H9 (cell line): ENCODE measurements at regions not wholly inside any gene's neighbourhood (a gene's known extent, or its start where the extent isn't known, plus 50 kb on each side); places are given as distances from the start of the nearest gene placed in this dataset.

Experiments used
- DNase-seq: peaks from one replicate; pipeline ENCODE4 v3.0.0-alpha.2; 2017
- H2AFZ ChIP-seq: one replicate; pipeline ENCODE4 v1.6.1; 2013; ENCODE audit warnings: mild to moderate bottlenecking, low read length, control low read depth, moderate library complexity
- H2AK5ac ChIP-seq: 2 replicates; pipeline ENCODE4 v1.6.1; 2013; ENCODE audit warnings: low read length, control low read depth, mixed read lengths; ENCODE audit not compliant: insufficient read length
- H2BK120ac ChIP-seq: one replicate; pipeline ENCODE4 v1.6.1; 2013; ENCODE audit warnings: low read depth, mild to moderate bottlenecking, low read length, control low read depth, inconsistent platforms; ENCODE audit not compliant: poor library complexity, severe bottlenecking
- H2BK12ac ChIP-seq: 2 replicates; pipeline ENCODE4 v1.6.1; 2013; ENCODE audit warnings: low read length, control low read depth, mixed read lengths, low read depth; ENCODE audit not compliant: insufficient read length
- H2BK15ac ChIP-seq: 2 replicates; pipeline ENCODE4 v1.6.1; 2013; ENCODE audit warnings: low read depth, low read length, control low read depth
- H2BK20ac ChIP-seq: one replicate; pipeline ENCODE4 v1.6.1; 2013; ENCODE audit warnings: low read depth, mild to moderate bottlenecking, low read length, control low read depth, inconsistent platforms; ENCODE audit not compliant: poor library complexity, severe bottlenecking
- H2BK5ac ChIP-seq: 2 replicates; pipeline ENCODE4 v1.6.1; 2013; ENCODE audit warnings: low read length, control low read depth, mixed read lengths; ENCODE audit not compliant: insufficient read length
- H3K14ac ChIP-seq: 2 replicates; pipeline ENCODE4 v1.6.1; 2013; ENCODE audit warnings: low read length, control low read depth; ENCODE audit not compliant: insufficient read depth
- H3K18ac ChIP-seq: 2 replicates; pipeline ENCODE4 v1.6.1; 2013; ENCODE audit warnings: low read depth, mild to moderate bottlenecking, mixed read lengths, low read length, control low read depth; ENCODE audit not compliant: insufficient read length
- H3K23ac ChIP-seq: 2 replicates; pipeline ENCODE4 v1.6.1; 2013; ENCODE audit warnings: low read length, control low read depth, mixed read lengths, low read depth; ENCODE audit not compliant: insufficient read length
- H3K23me2 ChIP-seq: 2 replicates; pipeline ENCODE4 v1.6.1; 2013; ENCODE audit warnings: low read depth, mild to moderate bottlenecking, mixed read lengths, low read length, control low read depth; ENCODE audit not compliant: insufficient read length, poor library complexity, severe bottlenecking
- H3K27ac ChIP-seq: 2 replicates; pipeline ENCODE4 v1.5.1; 2013; ENCODE audit warnings: low read length, control low read depth, mixed read lengths, low read depth; ENCODE audit not compliant: insufficient read length
- H3K27me3 ChIP-seq: 2 replicates; pipeline ENCODE4 v1.6.1; 2013; ENCODE audit warnings: low read length, control low read depth, inconsistent platforms; ENCODE audit not compliant: insufficient read depth
- H3K4ac ChIP-seq: 2 replicates; pipeline ENCODE4 v1.6.1; 2013; ENCODE audit warnings: low read depth, mild to moderate bottlenecking, control low read depth, inconsistent platforms, low read length, moderate library complexity
- H3K4me1 ChIP-seq: 2 replicates; pipeline ENCODE4 v1.6.1; 2013; ENCODE audit warnings: low read length, control low read depth, inconsistent platforms; ENCODE audit not compliant: insufficient read depth
- H3K4me2 ChIP-seq: 2 replicates; pipeline ENCODE4 v1.6.1; 2013; ENCODE audit warnings: low read length, control low read depth, mixed read lengths; ENCODE audit not compliant: insufficient read length, insufficient read depth
- H3K56ac ChIP-seq: 2 replicates; pipeline ENCODE4 v1.6.1; 2013; ENCODE audit warnings: low read depth, mild to moderate bottlenecking, mixed read lengths, low read length, control low read depth; ENCODE audit not compliant: insufficient read length
- H3K79me1 ChIP-seq: 2 replicates; pipeline ENCODE4 v1.6.1; 2013; ENCODE audit warnings: low read depth, mild to moderate bottlenecking, moderate library complexity, low read length, control low read depth, inconsistent platforms; ENCODE audit not compliant: insufficient read depth, poor library complexity, severe bottlenecking
- H3K79me2 ChIP-seq: 2 replicates; pipeline ENCODE4 v1.6.1; 2013; ENCODE audit warnings: low read length, control low read depth, inconsistent platforms; ENCODE audit not compliant: insufficient read depth
- H3K9ac ChIP-seq: 2 replicates; pipeline ENCODE4 v1.6.1; 2013; ENCODE audit warnings: low read length, control low read depth, mixed read lengths; ENCODE audit not compliant: insufficient read length; ENCODE audit errors: extremely low read depth
- H3K9me3 ChIP-seq: one replicate; pipeline ENCODE4 v1.6.1; 2013; ENCODE audit warnings: low read depth, low read length, inconsistent platforms; ENCODE audit not compliant: control insufficient read depth
- H3T11ph ChIP-seq: one replicate; pipeline ENCODE4 v1.6.1; 2013; ENCODE audit warnings: mild to moderate bottlenecking, low read length, control low read depth, inconsistent platforms
- H4K20me1 ChIP-seq: one replicate; pipeline ENCODE4 v1.6.1; 2013; ENCODE audit not compliant: control insufficient read depth, insufficient read length, insufficient read depth
- H4K5ac ChIP-seq: 2 replicates; pipeline ENCODE4 v1.6.1; 2013; ENCODE audit warnings: low read depth, mild to moderate bottlenecking, mixed read lengths, low read length, control low read depth; ENCODE audit not compliant: insufficient read length
- H4K8ac ChIP-seq: replicated peaks from 2 replicates; pipeline ENCODE4 v1.6.1; 2013; ENCODE audit warnings: low read length, control low read depth, mixed read lengths, low read depth; ENCODE audit not compliant: insufficient read length
- H4K91ac ChIP-seq: 2 replicates; pipeline ENCODE4 v1.6.1; 2013; ENCODE audit warnings: low read depth, mild to moderate bottlenecking, moderate library complexity, mixed read lengths, low read length, control low read depth; ENCODE audit not compliant: insufficient read length
- H3K27ac Mint-ChIP-seq, 3 experiments: 2 replicates in 2 of 3; 3 replicates in 1 of 3; pipeline ENCODE4 v1.8.0; 2020 to 2021; ENCODE audit warnings: mixed read lengths in 3 of 3, mild to moderate bottlenecking in 1 of 3, moderate library complexity in 1 of 3
- H3K27me3 Mint-ChIP-seq: 2 replicates; pipeline ENCODE4 v1.8.0; 2021; ENCODE audit warnings: low read depth, mild to moderate bottlenecking, moderate library complexity, mixed read lengths
- H3K36me3 Mint-ChIP-seq, 3 experiments: 2 replicates in 2 of 3; 3 replicates in 1 of 3; pipeline ENCODE4 v1.8.0; 2020 to 2021; ENCODE audit warnings: low read depth in 3 of 3, mixed read lengths in 3 of 3; ENCODE audit not compliant: insufficient read depth in 1 of 3
- H3K4me1 Mint-ChIP-seq, 2 experiments: 2 replicates each; pipeline ENCODE4 v1.8.0; 2020; ENCODE audit warnings: mixed read lengths in 2 of 2
- H3K4me3 Mint-ChIP-seq, 2 experiments: 2 replicates in 1 of 2; 3 replicates in 1 of 2; pipeline ENCODE4 v1.8.0; 2020 to 2021; ENCODE audit warnings: mild to moderate bottlenecking in 2 of 2, mixed read lengths in 2 of 2, moderate library complexity in 1 of 2
- H3K9me3 Mint-ChIP-seq, 2 experiments: 2 replicates in 1 of 2; 3 replicates in 1 of 2; pipeline ENCODE4 v1.8.0; 2020; ENCODE audit warnings: mild to moderate bottlenecking in 2 of 2, mixed read lengths in 2 of 2, moderate library complexity in 1 of 2
- CTCF ChIP-seq: fragments of 200-600 bp; sonication (generic); conservative IDR thresholded peaks from 3 replicates; pipeline ENCODE4 v1.8.0; 2021; ENCODE audit warnings: antibody characterized with exemption, mild to moderate bottlenecking

DNA sequence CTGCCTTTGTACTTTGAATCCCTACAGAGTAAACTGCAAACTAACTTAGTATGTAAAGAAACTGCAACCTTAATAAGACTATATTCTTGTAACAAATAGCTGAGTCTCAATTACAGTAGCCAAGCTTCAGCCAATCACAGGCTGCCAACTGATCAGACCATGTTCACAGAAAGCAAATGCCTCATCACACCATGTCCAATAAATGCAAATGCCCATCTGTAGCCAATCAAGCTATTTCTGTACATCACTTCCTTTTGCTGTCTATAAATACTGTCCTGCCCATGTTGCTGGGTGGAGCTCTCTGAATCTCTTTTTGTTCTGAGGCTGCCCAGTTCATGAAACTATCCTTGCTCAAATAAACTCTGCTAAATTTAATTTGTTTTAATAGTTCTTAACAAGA lies 531.7 kb upstream of the TOM1L1 start:
- Histone ChIP-seq H3K4me1 (no peaks in the 10 kb centered on the region), H2AFZ (no peak overlapping the region), H3K27ac (no peak overlapping the region), H3K79me1 (no peaks in the 10 kb centered on the region), H3T11ph (no peak overlapping the region), H3K23ac (no peak overlapping the region), H2AK5ac (no peak overlapping the region), H3K27me3 (no peaks in the 10 kb centered on the region), H2BK12ac (no peak overlapping the region), H2BK120ac (no peak overlapping the region), H3K14ac (no peak overlapping the region), H3K56ac (no peak overlapping the region), H3K9ac (no peak overlapping the region), H3K4ac (no peak overlapping the region), H3K4me2 (no peak overlapping the region), H4K8ac (no peak overlapping the region), H2BK20ac (no peak overlapping the region), H4K5ac (no peak overlapping the region), H3K23me2 (no peaks in the 10 kb centered on the region), H3K9me3 (no peaks in the 10 kb centered on the region), H4K20me1 (no peaks in the 10 kb centered on the region), H3K18ac (no peak overlapping the region), H2BK5ac (no peak overlapping the region), H3K79me2 (no peaks in the 10 kb centered on the region), H2BK15ac (no peak overlapping the region), H4K91ac (no peak overlapping the region)
- no peaks in the 10 kb centered on the region for H3K27me3 Mint-ChIP-seq
- peaks cover 16 to 21% of the 10 kb centered on the region in 2 experiments for H3K9me3 Mint-ChIP-seq
- no peak overlapping the region for H3K4me3 Mint-ChIP-seq
- TF ChIP-seq CTCF: no peak
- no peak for DNase-seq
- H3K4me1 Mint-ChIP-seq: peaks cover 24 to 25% of the 10 kb centered on the region in 2 experiments
- no peak overlapping the region for H3K27ac Mint-ChIP-seq
- peaks cover 10 to 20% (median 11%) of the 10 kb centered on the region in 3 experiments for H3K36me3 Mint-ChIP-seq
